ENCODE measurements at regions not wholly inside any gene's neighbourhood (a gene's known extent, or its start where the extent isn't known, plus 50 kb on each side); places are given as distances from the start of the nearest gene placed in this dataset.

DNA sequence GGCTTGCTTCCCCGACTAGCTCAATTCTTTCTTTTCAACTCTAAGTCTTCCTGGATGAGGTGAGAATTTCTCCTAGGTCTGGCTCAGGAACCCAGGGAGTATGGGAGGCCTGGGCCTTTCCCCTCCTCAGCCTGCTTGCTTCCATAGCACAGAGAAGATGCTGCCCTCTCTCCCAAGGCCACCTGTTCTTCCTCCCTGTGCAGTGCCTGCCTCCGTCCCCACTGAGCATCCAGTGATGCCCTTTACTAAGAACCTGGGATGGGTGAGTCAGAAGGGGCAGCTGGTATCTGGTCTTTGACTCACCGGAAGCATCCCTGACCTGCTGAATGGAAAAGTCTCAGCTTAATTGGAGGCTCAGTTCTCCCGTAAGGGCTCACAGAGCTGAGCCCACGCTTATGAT is 607.9 kb downstream of the BUD13 start:
- H3K4me1 ChIP-seq, result no peaks in the 10 kb centered on the region
- no peak overlapping the region for H3K27ac ChIP-seq
- WGBS, result 97% methylated on average over 5 of the region's 5 CpGs
- H3K9me3 ChIP-seq, result no peaks in the 10 kb centered on the region
- H3K36me3 ChIP-seq, result no peaks in the 10 kb centered on the region
- TF ChIP-seq, protein P1, sequence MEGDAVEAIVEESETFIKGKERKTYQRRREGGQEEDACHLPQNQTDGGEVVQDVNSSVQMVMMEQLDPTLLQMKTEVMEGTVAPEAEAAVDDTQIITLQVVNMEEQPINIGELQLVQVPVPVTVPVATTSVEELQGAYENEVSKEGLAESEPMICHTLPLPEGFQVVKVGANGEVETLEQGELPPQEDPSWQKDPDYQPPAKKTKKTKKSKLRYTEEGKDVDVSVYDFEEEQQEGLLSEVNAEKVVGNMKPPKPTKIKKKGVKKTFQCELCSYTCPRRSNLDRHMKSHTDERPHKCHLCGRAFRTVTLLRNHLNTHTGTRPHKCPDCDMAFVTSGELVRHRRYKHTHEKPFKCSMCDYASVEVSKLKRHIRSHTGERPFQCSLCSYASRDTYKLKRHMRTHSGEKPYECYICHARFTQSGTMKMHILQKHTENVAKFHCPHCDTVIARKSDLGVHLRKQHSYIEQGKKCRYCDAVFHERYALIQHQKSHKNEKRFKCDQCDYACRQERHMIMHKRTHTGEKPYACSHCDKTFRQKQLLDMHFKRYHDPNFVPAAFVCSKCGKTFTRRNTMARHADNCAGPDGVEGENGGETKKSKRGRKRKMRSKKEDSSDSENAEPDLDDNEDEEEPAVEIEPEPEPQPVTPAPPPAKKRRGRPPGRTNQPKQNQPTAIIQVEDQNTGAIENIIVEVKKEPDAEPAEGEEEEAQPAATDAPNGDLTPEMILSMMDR (IDR thresholded peaks at IDR 0.05), result no peak
- TF ChIP-seq EP300 (IDR thresholded peaks at IDR 0.05), result no peak
- no peak for TF ChIP-seq POLR2AphosphoS5 (IDR thresholded peaks at IDR 0.05)
- TF ChIP-seq POLR2A (IDR thresholded peaks at IDR 0.05), result no peak
- no peak for DNase-seq (ENCODE audit: low spot score in 2 of 2)
- no peak overlapping the region for H3K4me3 ChIP-seq
- peaks cover 13% of the 10 kb centered on the region for H3K27me3 ChIP-seq

DNA sequence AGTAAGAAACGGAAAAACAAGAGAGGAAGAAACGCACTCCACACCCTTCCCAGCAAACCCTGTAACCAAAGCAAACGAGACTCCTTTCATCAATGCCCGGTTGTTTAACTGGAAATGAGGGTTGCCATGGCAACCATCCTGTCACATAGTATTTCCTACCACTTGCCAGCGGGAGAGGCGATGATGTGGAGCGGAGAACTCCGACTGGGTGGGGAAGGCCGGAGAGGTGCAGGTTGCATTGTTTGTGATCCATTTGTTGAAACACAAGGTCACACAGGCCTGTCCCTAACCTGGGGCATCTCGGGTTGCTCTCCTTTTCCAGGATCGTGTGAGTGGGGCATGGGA is 609.9 kb downstream of the BUD13 start:
- 22% methylated on average over 11 of the region's 11 CpGs for WGBS
- Histone ChIP-seq H3K9me3 (no peaks in the 10 kb centered on the region), H3K27me3 (peaks cover 13% of the 10 kb centered on the region), H3K27ac (no peak overlapping the region), H3K36me3 (no peaks in the 10 kb centered on the region), H3K4me3 (no peak overlapping the region), H3K4me1 (no peaks in the 10 kb centered on the region)
- DNase-seq (ENCODE audit: low spot score in 2 of 2), result no peak
- no peak for TF ChIP-seq EP300 (IDR thresholded peaks at IDR 0.05)
- TF ChIP-seq POLR2A (IDR thresholded peaks at IDR 0.05), result no peak
- no peak for TF ChIP-seq POLR2AphosphoS5 (IDR thresholded peaks at IDR 0.05)
- TF ChIP-seq, protein P1 (IDR thresholded peaks at IDR 0.05), result no peak

- H3K9me3 ChIP-seq, result no peaks in the 10 kb centered on the region
- no peak for TF ChIP-seq POLR2A (IDR thresholded peaks at IDR 0.05)
- DNase-seq (ENCODE audit: low spot score in 2 of 2), result no peak
Measured at GRCh38 chr11:116162086-116162885, 610.5 kb downstream of the BUD13 start.

GRCh38 chr11:116148645-116149044 is 624.1 kb downstream of the BUD13 start:
- no peak for DNase-seq (ENCODE audit: low spot score in 2 of 2)
- H3K9me3 ChIP-seq, result no peaks in the 10 kb centered on the region
- no peaks in the 10 kb centered on the region for H3K36me3 ChIP-seq
- TF ChIP-seq POLR2AphosphoS5 (IDR thresholded peaks at IDR 0.05) (no peak), POLR2A (IDR thresholded peaks at IDR 0.05) (no peak), EP300 (IDR thresholded peaks at IDR 0.05) (no peak)
- TF ChIP-seq, protein P1 (IDR thresholded peaks at IDR 0.05), result no peak
- H3K27ac ChIP-seq, result no peak overlapping the region
- WGBS, result 91% methylated on average over 2 of the region's 2 CpGs
- no peaks in the 10 kb centered on the region for H3K4me1 ChIP-seq
- peaks cover 17% of the 10 kb centered on the region for H3K27me3 ChIP-seq
- H3K4me3 ChIP-seq, result no peak overlapping the region

More at GRCh38 chr11:116162086-116162885, 610.5 kb downstream of the BUD13 start:
- Histone ChIP-seq H3K27ac (no peak overlapping the region), H3K4me1 (no peaks in the 10 kb centered on the region), H3K36me3 (no peaks in the 10 kb centered on the region), H3K27me3 (peaks cover 13% of the 10 kb centered on the region), H3K4me3 (no peak overlapping the region)
- WGBS, result 60% methylated on average over 20 of the region's 20 CpGs

DNA sequence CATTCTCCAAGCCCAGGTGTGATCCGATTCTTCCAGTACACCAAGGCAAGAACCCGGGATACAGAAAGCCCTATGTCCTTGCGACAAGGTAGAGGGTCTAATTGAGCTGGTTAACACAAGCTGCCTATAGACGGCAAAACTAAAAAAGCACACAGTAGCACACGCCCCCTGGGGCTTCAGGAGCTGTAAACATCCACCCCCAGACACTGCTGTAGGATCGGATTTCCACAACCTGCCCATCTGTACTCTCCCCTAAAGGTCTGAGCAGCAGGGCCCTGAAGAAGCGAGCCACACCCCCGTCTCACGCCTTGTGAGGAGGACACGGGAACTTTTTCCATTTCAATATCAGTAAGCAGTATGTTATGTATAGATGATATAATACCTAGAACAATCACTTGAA is 624.7 kb downstream of the BUD13 start:
- WGBS, result 52% methylated on average over 10 of the region's 10 CpGs
- Histone ChIP-seq H3K27ac (no peak overlapping the region), H3K4me3 (no peak overlapping the region), H3K36me3 (no peaks in the 10 kb centered on the region), H3K9me3 (no peaks in the 10 kb centered on the region), H3K4me1 (no peaks in the 10 kb centered on the region), H3K27me3 (peaks cover 17% of the 10 kb centered on the region)
- TF ChIP-seq EP300 (IDR thresholded peaks at IDR 0.05), result no peak
- TF ChIP-seq, protein P1 (IDR thresholded peaks at IDR 0.05), result no peak
- no peak for TF ChIP-seq POLR2AphosphoS5 (IDR thresholded peaks at IDR 0.05)
- no peak for TF ChIP-seq POLR2A (IDR thresholded peaks at IDR 0.05)
- no peak for DNase-seq (ENCODE audit: low spot score in 2 of 2)

All from suprapubic skin (tissue), 4 donors.